Femur (tissue), 1 donor: ENCODE measurements at regions not wholly inside any gene's neighbourhood (a gene's known extent, or its start where the extent isn't known, plus 50 kb on each side); places are given as distances from the start of the nearest gene placed in this dataset.

Experiments
- DNase-seq: peaks from one replicate; pipeline ENCODE4 v3.0.0-alpha.2; 2017

- DNase-seq = no peak
Observed at GRCh38 chr3:107992976-107993684, 97.7 kb downstream of the CD47 start.

GRCh38 chr3:107990926-107991325 is 99.9 kb downstream of the CD47 start:
- DNase-seq = no peak

DNA sequence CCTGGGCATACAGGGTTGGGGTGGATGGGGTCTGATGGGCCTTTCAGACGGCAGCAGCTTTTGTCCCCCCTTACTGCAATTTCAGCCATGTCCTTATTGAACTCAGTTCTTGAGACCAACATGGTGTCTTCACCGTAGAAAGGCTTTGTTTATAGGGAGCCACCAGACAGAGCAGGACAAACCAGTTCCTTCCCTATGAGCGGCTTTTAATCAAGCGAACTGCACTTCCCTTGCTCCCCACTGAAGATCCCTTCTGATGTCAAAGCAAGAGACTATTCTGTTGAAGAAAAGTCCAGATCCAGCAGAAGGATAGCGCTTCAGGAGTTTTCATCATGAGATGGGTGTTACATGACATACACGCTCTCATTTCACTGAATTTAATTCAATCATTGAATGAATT is 100.4 kb downstream of the CD47 start:
- DNase-seq = no peak

DNA sequence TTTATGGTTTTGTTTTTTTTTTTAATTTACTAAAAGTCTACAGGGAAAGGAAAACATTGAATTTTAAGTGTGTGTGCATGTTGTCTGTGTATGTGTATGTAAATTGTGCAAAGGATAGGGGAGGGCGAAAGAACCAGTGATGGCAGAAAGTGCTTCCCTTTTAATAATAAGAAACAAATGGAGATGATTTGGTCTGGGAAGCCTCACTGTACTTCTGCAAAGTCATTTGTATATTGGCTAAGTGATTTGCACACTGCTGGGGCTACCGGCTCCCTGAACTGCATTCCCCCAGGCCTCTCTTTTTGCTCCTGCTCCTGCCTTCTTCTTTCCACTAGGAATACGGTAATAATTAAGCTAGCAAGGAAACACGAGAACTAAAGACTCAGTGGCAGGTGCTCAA is 101.2 kb downstream of the CD47 start:
- no peak for DNase-seq

GRCh38 chr3:107988460-107989175 is 102.2 kb downstream of the CD47 start:
- peak; percentile 69 for DNase-seq

DNA sequence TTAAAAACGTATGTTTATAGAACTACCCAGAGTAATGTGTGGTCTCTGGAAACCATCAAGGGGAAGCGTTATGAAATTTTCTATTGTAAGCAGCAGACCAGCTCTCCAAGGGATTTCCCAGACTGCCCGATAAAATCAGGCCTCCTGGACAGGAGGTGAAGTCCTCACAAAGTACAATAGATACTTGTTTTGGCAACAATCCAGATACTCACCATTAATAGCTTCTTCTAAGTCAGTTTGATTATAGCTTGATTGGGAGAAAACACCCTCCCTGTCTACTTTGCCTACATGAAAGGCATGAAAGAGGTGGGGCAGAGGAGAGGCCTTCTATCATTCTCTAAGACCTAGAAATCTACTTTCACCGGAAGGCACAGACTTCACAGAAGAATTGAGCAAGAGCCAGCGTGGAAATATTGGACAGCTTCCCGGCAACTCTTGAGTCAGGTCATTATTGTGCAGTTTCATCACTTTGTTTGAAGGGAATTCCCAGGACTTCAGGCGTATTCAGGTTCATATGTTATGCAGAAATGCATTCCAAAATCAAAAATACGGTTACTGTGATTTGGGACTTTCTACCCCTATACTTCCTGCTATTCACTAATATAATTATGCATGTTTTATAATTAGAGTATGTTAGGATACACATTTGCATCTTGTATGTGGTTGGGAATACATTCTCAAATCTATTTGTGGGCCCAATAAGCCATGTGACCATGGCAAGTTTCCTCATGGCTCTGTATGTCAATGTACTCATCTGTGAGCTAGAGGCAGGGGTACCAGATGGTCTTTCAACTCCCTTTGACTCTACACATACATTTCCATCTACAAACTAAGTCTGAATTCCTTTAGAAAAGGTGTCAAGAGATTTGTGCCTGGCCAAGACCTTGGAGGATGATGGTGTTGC is 103.5 kb downstream of the CD47 start:
- DNase-seq = peak; percentile 90

- peak; percentile 15 for DNase-seq
Observed at GRCh38 chr3:107986505-107986904, 104.3 kb downstream of the CD47 start.

- peak; percentile 6 for DNase-seq
Observed at GRCh38 chr3:107985496-107985895, 105.3 kb downstream of the CD47 start.

GRCh38 chr3:107983247-107983646 is 107.6 kb downstream of the CD47 start:
- no peak for DNase-seq

DNA sequence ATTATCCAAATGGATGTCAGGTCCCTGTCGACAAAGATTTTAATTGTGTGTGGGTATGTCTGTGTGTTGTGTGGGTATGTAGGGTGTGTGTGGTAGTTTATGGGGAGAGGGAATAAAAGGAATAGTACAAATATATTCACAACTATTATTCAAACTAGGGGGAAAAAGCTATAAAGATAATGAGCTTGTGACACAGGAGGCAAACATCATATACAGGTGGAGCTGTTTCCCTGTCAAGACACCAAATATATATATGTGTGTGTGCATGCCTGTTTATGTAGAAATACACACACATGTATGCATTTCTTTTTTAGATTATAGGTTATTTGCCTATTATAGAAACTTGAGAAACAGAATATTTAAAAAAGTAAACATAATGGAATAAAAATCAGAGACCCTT is 108.7 kb downstream of the CD47 start:
- no peak for DNase-seq

GRCh38 chr3:107981471-107982111 is 109.2 kb downstream of the CD47 start:
- peak; percentile 76 for DNase-seq

- peak; percentile 18 for DNase-seq
Observed at GRCh38 chr3:107979538-107979937, 111.3 kb downstream of the CD47 start.

DNA sequence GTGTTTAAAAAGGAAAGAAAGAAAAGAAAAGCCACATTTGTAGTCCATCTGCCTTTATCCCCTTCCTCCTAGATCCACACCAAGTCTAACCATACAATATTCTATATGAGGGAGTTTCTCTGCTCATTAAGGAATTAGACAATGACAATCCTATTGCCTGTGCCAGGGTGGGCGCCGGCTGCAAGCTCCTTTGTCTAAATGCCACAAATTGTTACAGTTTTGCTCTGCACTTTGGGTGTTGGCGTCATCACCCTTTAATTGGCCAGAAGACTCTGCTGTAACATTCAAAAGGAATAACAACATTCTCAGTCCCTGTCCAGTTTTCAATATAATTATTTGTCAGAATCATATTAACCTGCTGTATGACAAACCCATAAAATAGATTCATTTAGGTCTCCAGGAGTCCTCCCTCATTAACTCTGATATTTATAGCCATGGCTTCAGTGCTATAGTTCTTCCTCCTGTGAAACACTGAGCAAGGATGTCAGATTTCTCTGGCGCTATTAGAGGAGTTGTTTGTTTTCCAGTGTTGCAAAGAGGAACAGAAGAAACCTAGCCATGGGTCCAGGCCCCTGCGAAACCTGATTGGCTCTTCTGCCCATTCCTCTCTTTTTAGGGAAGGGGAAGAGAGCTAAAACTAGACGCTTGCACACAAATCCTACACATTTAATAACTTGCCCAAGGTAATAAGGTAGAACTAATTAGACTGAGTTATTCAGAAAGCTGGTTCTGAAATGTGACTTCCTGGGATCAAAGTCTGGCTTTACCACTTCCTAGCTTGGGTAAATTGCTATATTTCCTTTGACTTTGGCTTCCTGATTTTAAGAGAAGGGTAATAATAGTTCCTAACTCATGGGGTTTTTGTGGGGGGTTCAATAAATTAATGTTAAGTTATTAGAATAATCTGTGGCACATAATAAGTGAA is 112.4 kb downstream of the CD47 start:
- DNase-seq = peak; percentile 14

- DNase-seq = peak; percentile 13
Observed at GRCh38 chr3:107977221-107978130, 113.4 kb downstream of the CD47 start.

DNA sequence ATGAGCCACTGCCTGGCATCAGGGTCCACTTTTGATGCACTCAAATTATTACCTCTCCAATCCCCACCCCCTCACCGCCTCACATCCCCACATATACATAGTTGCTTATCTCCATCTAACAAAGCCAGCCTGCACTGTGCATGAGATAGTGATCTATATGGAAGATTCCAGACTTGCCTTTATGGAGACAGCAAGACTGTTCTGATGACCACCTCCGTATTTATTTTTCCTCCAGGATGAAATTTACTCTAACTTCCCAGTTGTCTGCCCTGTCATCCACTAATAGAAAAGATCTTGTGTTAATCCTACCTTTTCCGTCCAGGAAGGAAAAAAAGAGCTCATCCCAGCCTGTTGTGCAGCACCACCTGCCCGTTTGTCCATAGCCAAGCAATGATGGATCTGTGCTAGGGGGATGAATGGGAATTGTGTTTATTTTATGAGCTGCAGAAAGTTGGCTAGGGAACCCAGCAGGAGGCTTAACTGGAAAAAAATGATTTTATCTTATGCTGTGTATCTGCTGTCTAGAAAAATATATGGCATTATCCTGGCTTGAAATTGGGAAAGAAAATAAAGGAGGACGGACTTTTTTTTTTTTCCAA is 114.5 kb downstream of the CD47 start:
- DNase-seq = peak; percentile 15

DNA sequence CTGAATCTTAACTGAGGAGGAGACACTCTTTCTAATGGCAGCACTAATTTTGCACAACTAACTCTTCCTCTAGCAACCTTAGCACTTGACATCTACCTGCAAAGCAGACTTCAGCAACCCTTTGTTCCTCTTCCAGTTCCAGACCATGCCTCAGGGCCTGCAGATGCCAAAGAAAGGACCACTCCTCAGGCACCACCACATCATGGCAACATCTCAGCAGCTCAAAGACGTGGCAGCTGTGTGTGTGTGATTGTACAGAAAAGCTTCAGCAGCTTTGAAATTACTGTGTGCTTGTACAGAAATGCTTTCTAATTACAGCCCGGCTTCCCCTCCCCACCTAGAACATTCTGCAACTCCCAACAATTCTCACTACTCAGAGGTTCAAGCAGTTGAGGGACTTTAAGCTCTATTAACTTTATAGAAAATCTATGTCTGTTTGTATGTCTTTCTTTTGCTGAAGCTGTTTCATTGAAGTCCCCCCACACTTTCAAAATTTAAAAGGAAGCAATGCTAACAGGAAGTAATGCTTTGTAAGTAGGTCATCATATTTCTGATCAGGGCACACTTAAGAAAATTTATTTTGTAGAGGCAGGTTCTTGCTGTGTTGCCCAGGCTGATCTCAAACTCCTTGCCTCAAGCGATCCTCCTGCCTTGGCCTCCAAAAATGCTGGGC is 115.2 kb downstream of the CD47 start:
- DNase-seq = no peak

- DNase-seq = peak; percentile 15
Observed at GRCh38 chr3:107973961-107974360, 116.9 kb downstream of the CD47 start.

DNA sequence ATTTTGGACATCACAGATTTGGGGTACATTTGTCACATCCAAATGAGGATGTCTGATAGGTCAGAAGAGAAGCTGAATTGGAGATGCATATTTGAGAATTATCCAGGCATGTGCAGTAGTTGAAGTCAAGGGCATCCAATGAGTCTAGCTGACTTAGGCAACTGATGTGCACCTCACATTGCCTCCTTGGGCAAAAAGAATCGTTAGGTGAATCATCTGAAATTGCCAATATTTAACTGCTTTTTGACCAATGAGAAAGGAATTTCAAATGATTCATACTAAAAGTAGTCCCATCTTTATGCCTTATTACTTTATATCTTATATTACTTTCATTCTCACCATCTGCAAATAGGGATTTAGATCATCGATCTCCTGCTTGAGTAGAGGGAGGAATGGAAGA is 117.7 kb downstream of the CD47 start:
- no peak for DNase-seq

GRCh38 chr3:107970993-107971580 is 119.7 kb downstream of the CD47 start:
- DNase-seq = peak; percentile 4
